Hematopoietic multipotent progenitor cell treated with erythropoietin and hydrocortisone succinate and interleukin-3 and kit ligand, for 15 days (in vitro differentiated cells): ENCODE measurements at regions not wholly inside any gene's neighbourhood (a gene's known extent, or its start where the extent isn't known, plus 50 kb on each side); places are given as distances from the start of the nearest gene placed in this dataset.

Experiments
- DNase-seq: peaks from one replicate; pipeline ENCODE4 v3.0.0-alpha.2; 2015; ENCODE audit warnings: low spot score

- DNase-seq, result no peak
Observed at GRCh38 chr10:58140691-58141347, 126.9 kb downstream of the IPMK start.

GRCh38 chr10:58140054-58140453 lies 127.6 kb downstream of the IPMK start:
- DNase-seq, result no peak

DNA sequence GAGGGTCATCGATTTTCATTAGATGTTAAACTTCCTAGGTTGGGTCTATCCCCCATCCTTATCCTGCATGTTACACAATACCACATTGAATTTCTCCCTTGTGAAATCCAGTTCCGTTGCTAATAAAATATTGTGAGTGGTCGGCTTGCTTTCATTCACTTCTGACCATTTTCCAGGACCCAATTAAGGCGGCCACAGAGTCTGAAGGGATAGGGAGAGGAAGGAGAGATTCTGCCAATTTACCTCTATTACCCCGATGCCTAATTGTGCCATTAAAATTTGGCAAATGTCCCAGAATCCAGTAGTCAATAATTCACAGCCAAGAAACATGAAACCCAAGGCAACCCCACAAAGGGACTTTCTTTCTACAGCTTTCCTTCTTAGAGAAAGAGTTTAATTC lies 129.9 kb downstream of the IPMK start:
- no peak for DNase-seq

DNA sequence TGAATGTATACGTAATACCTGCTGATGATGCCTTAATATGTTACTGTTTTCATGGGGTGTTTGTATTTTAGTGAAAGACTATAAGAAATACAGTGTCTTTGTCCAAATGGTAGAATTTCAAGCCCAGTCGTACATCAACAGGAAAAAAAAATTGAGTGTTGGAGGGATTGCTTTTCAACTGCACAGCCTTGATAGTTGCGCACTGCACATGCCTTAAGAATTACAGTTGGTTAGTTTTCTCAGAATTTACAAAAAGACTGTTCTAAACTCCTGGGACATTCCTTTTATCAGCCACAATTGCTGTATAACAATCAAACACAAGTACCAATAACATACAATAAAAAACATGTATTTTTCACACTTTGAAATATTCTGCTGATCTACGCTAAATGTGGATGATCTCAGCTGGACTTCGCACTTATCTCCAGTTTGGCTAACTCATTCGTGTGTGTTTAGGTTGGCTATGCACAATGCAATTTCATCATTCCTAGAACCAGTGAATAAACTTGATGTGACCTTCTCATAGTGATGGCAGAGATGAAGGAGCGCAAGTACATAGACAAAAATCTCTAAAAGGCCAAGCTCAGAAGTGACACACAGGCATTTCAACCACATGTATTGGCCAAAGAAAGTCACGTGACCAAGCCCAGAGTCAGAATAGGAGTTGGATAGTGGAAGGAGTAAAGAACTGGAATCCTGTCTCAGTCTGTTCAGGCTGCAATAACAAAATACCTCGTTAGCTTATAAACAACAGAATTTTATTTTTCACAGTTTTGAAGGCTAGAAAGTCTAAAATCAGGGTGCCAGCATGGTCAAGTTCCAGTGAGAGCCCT lies 152.3 kb downstream of the IPMK start:
- no peak for DNase-seq

- no peak for DNase-seq
Observed at GRCh38 chr10:58109731-58110130, 158.0 kb downstream of the IPMK start.

- no peak for DNase-seq
Observed at GRCh38 chr10:58107506-58107905, 160.2 kb downstream of the IPMK start.

DNA sequence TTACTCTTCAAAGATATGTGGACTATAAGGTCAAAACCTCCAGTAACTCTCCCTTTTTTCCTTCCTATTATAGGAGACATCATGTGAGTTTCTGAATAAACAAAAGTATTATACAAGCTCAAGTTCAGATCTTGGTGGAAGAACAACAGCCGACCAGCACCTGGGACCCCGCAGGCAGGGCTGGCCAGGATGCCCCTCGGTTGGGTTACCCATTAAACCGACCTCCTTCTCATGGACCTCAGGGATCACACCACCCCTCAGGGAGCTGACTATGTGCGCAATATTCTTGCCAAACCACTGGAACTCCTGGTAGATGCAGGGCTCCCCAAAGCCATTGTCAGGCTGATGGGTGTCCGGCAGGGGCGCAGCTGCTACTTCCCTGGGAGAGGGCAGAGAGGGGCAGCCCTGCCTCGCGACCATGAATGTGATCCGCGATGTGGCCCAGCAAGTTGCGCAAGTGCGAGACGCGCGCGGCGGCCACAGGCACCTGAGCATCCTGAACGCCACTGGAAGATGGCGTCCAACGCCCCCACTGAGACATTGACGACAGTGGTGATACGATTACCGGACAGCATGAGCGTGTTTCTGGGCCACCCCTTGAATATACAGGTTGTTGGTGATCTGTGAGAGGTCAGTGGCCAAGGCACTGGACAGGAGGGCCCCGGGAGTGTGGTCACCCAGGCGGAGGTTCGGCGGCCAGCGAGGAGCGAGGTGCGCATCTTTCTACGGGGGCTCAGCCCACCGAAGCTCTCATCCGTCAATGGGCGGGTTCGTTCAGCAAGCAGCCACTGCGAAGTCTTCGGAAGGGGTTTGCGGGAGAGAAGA lies 161.3 kb downstream of the IPMK start:
- no peak for DNase-seq

GRCh38 chr10:58104351-58104751 lies 163.3 kb downstream of the IPMK start:
- DNase-seq, result no peak

DNA sequence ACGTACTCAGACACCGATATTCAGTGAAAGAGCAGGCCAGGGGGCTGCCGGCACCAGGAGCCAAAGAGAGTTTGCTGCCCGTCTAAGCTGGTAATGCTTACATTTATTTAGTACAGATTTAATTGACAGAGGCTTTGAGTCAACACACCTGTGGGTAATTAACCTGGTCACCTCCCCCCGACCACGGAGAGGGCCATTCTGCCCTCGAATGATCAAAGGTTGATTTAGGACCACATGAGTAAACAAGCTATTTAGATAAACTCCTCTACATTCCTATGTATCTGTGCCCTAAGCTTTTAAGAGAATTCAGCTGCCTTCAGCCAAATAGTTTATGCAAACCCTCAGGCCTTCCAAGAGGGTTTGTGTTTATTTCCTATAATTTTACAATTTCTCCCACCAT lies 164.8 kb downstream of the IPMK start:
- DNase-seq, result no peak

DNA sequence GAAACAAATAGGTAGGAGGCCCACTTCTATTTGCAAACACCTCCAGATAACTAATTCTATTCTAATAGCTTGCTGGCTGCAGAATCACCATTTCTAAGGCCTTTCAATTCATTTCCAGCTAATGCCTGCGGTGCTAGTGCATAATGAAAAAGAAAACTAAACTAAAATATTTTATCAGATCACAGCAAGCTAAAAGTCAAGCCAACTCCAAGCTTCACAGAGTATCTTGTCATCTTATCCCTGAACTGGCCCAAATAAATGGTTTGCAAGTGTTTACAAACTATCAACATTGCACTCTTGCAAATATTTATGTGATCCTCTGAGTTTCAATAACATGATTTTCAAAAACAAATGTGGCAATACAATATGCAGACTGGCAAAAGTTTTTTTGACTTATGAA lies 166.0 kb downstream of the IPMK start:
- no peak for DNase-seq

DNA sequence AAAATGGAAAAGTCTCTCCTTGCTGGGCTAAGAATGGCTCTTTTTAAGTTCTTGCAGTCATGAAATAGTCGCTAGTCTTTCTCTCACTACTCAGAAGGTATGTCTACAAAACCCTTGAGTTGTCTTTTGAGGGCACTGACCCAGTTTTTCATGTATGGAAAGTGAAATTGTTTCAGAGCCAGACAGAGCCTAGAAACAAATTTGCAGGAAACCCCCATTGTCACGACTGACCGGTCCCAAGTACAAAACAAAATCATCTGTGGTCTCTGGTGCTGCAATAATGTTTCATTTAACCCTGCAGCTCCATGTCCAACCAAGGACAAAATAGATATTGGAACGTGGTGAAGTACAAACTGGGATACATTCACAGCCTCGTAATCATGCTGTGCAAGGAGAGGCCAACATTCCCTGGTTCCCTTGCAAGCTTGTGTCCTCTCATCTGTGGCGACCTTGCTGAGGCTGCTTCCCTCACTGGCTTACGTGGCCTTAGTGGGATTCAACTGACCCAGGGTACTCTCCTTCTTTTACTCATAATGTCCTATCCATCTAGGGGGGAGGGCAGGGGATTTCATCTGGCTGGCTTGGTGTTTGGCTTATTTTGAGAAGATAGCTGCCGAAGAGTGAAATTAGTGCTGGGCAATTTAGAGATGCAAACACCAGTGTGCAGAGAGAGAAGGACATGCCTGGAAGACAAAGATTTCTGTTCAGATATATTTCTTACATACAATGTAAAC lies 172.5 kb downstream of the IPMK start:
- DNase-seq, result no peak

DNA sequence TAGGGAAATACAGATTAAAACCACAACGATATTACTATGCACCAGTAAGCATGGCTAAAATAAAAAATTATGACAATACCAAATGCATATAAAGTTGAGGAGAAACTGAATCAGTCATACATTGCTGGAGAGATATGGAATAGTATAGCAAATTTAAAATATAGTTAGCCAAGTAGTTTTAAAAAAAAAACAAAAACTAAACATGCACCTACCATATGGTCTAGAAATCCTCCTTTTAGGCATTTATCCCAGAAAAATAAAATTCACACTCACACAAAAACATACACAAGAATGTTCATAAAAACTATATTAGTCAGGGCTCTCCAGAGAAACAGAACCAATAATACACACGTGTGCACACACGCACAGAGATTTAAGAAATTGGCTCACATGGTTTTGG lies 175.8 kb downstream of the IPMK start:
- DNase-seq, result no peak

DNA sequence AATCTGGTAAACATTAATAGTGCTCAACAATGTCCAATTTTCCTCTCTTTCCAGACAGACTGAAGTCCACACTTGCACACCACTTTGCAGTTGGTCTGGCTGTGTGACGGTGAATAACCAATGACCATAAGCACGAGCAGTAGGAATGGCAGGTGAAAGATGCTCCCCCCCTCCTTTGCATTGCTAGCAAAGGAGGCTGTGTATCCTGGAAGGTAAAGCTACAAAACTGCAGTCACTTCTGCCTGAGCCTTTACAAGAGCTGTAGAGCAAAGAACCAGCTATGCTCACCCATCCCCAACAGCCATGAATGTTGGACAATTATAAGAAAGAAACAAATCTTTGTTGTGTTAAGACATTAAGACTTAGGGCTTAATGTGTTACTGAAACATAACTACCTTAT lies 178.0 kb downstream of the IPMK start:
- no peak for DNase-seq

- DNase-seq, result no peak
Observed at GRCh38 chr10:58087896-58088295, 179.8 kb downstream of the IPMK start.

DNA sequence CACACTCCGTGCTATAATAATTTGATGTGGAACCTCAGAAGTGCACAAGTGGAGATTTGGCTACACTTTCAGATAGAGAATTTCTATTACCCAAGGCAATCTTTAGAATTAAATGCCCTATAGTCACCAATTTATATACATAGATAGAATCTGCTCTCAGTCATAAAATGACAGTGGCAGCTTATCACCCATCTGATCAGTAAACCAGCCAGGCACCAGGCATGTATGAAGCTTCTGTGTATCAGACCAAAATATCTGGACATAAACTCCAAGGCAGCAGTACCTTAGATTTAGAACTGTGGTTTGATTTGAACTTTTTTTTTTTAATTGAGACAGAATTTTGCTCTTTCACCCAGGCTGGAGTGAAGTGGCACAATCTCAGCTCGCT lies 180.9 kb downstream of the IPMK start:
- DNase-seq, result no peak

DNA sequence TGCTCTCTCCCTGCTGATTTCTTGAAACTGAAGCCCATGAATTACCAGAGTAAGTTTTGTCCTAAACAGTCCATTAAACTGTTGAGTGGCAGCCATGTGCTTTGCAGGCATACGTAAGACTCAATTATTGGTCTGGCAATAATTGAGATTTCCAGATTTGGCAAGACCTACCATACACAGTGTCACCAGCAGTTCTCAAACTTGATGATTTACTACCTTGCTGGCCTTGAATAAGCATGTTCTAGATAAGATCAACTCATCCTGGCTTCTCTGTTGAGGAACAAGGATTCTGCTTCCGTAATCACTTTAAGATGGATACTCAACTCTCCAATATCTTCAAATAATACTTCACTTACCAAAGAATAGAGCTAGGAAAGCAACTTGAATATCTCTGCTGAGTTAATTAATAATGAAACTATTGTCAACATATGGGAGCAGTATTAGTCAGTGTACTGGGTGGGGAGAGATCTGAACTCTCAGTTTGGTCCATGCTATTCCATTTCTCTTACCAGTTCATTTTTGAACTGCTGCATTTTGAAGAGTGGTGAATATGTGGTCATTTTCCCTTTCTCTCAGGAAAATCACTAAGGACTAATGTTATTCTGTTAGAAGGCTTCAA lies 181.4 kb downstream of the IPMK start:
- no peak for DNase-seq

DNA sequence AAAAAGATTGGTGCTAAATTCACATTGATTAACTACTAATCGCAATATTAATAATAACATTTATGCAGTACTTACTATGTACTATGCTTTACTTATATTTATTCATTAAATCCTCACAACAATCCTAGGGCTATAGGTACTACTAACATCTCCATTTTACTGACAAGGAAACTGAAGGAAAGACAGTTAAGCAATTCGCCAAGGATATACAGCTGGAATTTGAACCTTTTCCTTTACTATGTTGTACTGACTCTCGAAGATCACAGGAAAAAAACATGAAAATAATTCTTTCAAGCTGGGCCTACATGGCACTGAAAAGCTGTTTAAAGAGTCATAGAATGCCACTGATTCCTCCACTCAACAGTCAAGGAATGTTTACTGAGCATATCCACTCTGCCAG lies 185.4 kb downstream of the IPMK start:
- no peak for DNase-seq

GRCh38 chr10:58081353-58081752 lies 186.3 kb downstream of the IPMK start:
- DNase-seq, result no peak

GRCh38 chr10:58079461-58079860 lies 188.2 kb downstream of the IPMK start:
- DNase-seq, result no peak

- DNase-seq, result no peak
Observed at GRCh38 chr10:58072634-58073033, 195.1 kb downstream of the IPMK start.

DNA sequence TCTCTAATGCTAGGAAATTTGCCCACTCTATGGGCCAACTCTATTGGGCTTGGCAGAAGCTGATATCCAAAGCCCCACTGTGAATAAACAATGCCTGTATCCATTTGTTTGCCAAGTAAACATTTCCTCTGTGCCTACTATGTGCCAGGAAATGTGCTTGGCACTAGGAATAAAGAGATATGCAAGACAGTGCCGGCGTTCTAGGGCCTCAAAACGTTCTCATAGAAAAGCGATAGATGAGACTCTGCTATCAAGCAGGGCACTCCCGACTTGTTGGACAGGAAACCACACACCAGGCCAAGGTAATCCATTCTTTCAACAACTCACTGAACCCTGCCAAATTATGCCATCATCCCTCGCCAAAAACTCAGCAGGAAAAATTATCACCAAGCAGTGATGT lies 196.7 kb downstream of the IPMK start:
- no peak for DNase-seq

DNA sequence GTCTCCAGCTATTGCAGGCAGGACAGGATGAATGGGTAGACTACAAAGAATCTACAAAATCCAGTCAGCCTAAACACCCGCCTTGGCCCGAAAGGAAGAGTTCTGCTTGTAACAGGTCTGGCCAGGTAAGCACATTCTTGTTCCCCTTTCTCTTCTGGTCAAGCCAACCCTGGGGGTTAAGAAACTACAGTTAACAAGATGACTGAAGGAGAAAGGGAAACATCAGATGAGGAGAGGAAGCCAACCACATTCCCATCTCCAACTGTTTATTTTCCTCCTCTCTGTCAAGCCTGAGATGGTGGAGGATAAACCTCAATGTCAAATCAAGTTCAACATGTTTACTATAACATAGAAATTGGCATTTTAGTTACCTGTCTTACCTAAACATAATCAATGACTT lies 198.9 kb downstream of the IPMK start:
- DNase-seq, result no peak
